ENCODE measurements at regions not wholly inside any gene's neighbourhood (a gene's known extent, or its start where the extent isn't known, plus 50 kb on each side); places are given as distances from the start of the nearest gene placed in this dataset.
A peak's percentile ranks its signal among the peaks of the same experiment; 100 is the strongest.
"Not testable (repeated sequence)": the region's sequence is repeated elsewhere in the genome, so short reads cannot be mapped to it uniquely, and the experiment has no call there.

GRCh38 chr3:112736805-112737566, 96.0 kb upstream of the CCDC80 start:
- DNase-seq (ENCODE audit: low read depth in 1 of 2, low spot score in 1 of 2), result no peak

DNA sequence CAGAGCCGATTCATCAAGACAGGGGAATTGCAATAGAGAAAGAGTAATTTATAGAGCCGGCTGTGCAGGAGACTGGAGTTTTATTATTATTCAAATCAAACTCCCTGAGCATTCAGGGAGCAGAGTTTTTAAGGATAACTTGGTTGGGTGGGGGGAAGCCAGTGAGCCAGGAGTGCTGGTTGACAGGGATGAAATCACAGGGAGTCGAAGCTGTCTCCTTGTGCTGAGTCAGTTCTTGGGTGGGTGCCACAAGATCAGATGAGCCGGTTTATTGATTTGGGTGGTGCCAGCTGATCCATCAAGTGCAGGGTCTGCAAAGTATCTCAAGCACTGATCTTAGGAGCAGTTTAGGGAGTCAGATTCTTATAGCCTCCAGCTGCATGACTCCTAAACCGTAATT, 95.4 kb upstream of the CCDC80 start:
- DNase-seq (ENCODE audit: low read depth in 1 of 2, low spot score in 1 of 2), result no peak

GRCh38 chr3:112735926-112736325, 95.0 kb upstream of the CCDC80 start:
- no peak for DNase-seq (ENCODE audit: low read depth in 1 of 2, low spot score in 1 of 2)

GRCh38 chr3:112734736-112735350, 93.9 kb upstream of the CCDC80 start:
- DNase-seq (ENCODE audit: low read depth in 1 of 2, low spot score in 1 of 2), result peak; percentile 23 to 28

- no peak for DNase-seq (ENCODE audit: low read depth in 1 of 2, low spot score in 1 of 2)
Measured at GRCh38 chr3:112734171-112734570, 93.2 kb upstream of the CCDC80 start.

- DNase-seq (ENCODE audit: low read depth in 1 of 2, low spot score in 1 of 2), result no peak
Measured at GRCh38 chr3:112730210-112730609, 89.3 kb upstream of the CCDC80 start.

DNA sequence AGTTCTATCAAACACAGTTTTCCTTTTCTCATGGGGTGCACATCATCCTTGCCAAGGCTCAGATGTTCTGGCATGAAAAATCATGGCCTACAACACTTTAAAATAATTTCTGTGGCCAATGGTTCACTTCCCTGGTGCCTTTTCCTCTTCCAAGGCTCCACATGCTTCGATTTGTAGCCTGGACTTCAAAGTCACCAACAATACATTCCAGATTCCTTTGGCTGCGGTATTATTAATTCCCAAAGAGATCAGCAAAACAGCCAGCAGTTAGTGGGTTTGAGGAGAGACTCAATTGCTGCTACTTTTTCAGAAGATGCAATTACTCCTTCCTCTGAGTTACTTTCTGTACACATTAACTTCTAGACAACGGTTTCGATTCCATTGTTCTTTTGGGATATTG, 80.3 kb upstream of the CCDC80 start:
- DNase-seq (ENCODE audit: low read depth in 1 of 2, low spot score in 1 of 2), result no peak

GRCh38 chr3:112718967-112719366, 78.0 kb upstream of the CCDC80 start:
- DNase-seq (ENCODE audit: low read depth in 1 of 2, low spot score in 1 of 2), result no peak

GRCh38 chr3:112718516-112718915, 77.6 kb upstream of the CCDC80 start:
- no peak for DNase-seq (ENCODE audit: low read depth in 1 of 2, low spot score in 1 of 2)

DNA sequence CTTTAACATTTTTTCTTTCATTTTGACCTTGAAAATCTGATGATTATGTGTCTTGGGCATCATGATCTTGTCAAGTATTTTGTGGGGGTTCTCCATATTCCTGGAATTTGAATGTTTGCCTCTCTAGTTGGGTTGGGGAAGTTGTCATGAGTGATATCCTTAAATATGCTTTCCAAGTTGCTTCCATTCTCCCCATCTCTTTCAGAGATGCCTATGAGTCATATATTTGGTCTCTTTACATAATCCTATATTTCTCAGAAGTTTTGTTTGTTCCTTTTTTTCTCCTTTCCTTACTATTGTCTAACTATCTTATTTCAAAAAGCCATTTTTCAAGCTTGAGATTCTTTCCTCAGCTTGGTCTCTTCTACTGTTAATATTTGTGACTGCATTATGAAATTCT, 69.0 kb upstream of the CCDC80 start:
- DNase-seq (ENCODE audit: low read depth in 1 of 2, low spot score in 1 of 2), result no peak

DNA sequence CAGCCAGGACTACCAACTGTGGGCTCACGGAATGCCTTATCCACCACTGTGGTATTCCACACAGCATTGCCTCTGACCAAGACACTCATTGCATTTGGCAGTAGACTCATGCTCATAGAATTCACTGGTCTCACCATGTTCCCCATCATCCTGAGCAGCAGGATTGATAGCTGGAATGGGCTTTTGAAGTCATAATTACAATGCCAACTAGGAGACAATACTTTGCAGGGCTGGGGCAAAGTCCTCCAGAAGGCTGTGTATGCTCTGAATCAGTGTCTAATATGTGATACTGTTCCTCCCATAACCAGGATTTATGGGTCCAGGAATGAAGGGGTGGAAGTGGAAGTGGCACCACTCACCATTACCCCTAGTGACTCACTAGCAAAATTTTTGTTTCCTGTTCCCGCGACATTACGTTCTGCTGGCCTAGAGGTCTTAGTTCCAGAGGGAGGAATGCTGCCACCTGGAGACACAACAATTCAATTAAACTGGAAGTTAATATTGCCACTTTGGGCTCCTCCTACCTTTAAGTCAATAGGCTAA, 58.6 kb upstream of the CCDC80 start:
- DNase-seq (ENCODE audit: low read depth in 1 of 2, low spot score in 1 of 2), result no peak

GRCh38 chr3:112698442-112698841, 57.5 kb upstream of the CCDC80 start:
- DNase-seq (ENCODE audit: low read depth in 1 of 2, low spot score in 1 of 2), result not testable (repeated sequence)

DNA sequence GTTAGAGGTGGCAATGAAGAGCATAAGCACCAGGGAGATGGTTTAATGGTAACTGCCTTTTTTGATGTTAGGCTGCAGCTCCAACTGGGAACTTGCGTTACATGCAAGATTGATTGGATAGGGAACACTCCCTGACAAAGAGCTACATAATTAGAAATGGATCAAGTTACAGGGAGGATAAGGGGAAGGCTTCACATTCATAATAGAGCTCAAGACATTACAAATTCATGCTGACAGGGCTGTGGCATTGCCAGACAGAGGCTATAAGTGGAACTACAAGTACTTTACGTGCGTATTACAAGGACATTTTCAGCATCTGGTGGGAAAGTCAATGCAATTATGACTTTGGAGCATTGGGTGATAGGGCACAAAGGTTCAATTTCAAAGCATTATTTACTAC, 55.3 kb upstream of the CCDC80 start:
- DNase-seq (ENCODE audit: low read depth in 1 of 2, low spot score in 1 of 2), result not testable (repeated sequence)

- not testable (repeated sequence) for DNase-seq (ENCODE audit: low read depth in 1 of 2, low spot score in 1 of 2)
Measured at GRCh38 chr3:112695377-112696108, 54.6 kb upstream of the CCDC80 start.

- DNase-seq (ENCODE audit: low read depth in 1 of 2, low spot score in 1 of 2), result not testable (repeated sequence)
Measured at GRCh38 chr3:112694906-112695305, 54.0 kb upstream of the CCDC80 start.

- DNase-seq (ENCODE audit: low read depth in 1 of 2, low spot score in 1 of 2), result no peak
Measured at GRCh38 chr3:112693186-112693585, 52.2 kb upstream of the CCDC80 start.

Measured in stimulated activated CD4-positive, alpha-beta T cell treated with anti-CD3 and anti-CD28 coated beads, Interleukin-15, amount 100 ng/mL, for 1 hour (primary cell).